VCaP (cell line): ENCODE measurements at regions not wholly inside any gene's neighbourhood (a gene's known extent, or its start where the extent isn't known, plus 50 kb on each side); places are given as distances from the start of the nearest gene placed in this dataset.

Source experiments
- H3K27ac ChIP-seq: fragments of 450-650 bp; 2 replicates; pipeline ENCODE4 v1.5.1; 2017
- CTCF ChIP-seq: fragments of 450-650 bp; conservative IDR thresholded peaks from 2 replicates; pipeline ENCODE4 v1.5.1; 2017; ENCODE audit warnings: mild to moderate bottlenecking, moderate library complexity

- no peak overlapping the region for H3K27ac ChIP-seq
- TF ChIP-seq CTCF, result no peak
Measured at GRCh38 chr6:22779062-22779461, 209.7 kb downstream of the HDGFL1 start.

- TF ChIP-seq CTCF, result no peak
- H3K27ac ChIP-seq, result no peak overlapping the region
Measured at GRCh38 chr6:22783931-22784330, 214.6 kb downstream of the HDGFL1 start.

- TF ChIP-seq CTCF, result no peak
- no peak overlapping the region for H3K27ac ChIP-seq
Measured at GRCh38 chr6:22784601-22785410, 215.4 kb downstream of the HDGFL1 start.

- TF ChIP-seq CTCF, result no peak
Measured at GRCh38 chr6:22788038-22788437, 218.7 kb downstream of the HDGFL1 start.

GRCh38 chr6:22789315-22789714 lies 219.9 kb downstream of the HDGFL1 start:
- TF ChIP-seq CTCF, result no peak
- no peak overlapping the region for H3K27ac ChIP-seq

More at GRCh38 chr6:22788038-22788437, 218.7 kb downstream of the HDGFL1 start:
- no peak overlapping the region for H3K27ac ChIP-seq

GRCh38 chr6:22794844-22795243 lies 225.5 kb downstream of the HDGFL1 start:
- no peak for TF ChIP-seq CTCF
- no peak overlapping the region for H3K27ac ChIP-seq

- H3K27ac ChIP-seq, result no peak overlapping the region
- no peak for TF ChIP-seq CTCF
Measured at GRCh38 chr6:22800451-22800850, 231.1 kb downstream of the HDGFL1 start.
